Heart left ventricle (tissue), 16 donors: ENCODE measurements at regions not wholly inside any gene's neighbourhood (a gene's known extent, or its start where the extent isn't known, plus 50 kb on each side); places are given as distances from the start of the nearest gene placed in this dataset.

Experiments
- ATAC-seq, 4 donors: fragments of 200-7000 bp; cut with Tn5 transposase; one replicate each; pipeline ENCODE4 v1.9.1; 2020 to 2022; ENCODE audit warnings: moderate library complexity in 4 of 4, mild to moderate bottlenecking in 3 of 4, moderate number of reproducible peaks in 1 of 4
- DNase-seq, 5 donors: peaks; one replicate each; pipeline ENCODE4 v3.0.0-alpha.2; 2020
- H3K27ac ChIP-seq, 12 donors: fragments of 200-600 bp; sonication (generic) in 4 of 12; one replicate each; pipeline versions ENCODE4 v1.5.0 to v1.8.0; 2016 to 2022; ENCODE audit warnings: mild to moderate bottlenecking in 2 of 12
- H3K27me3 ChIP-seq, 9 donors: fragments of 200-600 bp; sonication (generic) in 2 of 9; one replicate each; pipeline versions ENCODE4 v1.5.1 to v1.8.0; 2016 to 2022; ENCODE audit warnings: mild to moderate bottlenecking in 3 of 9
- H3K36me3 ChIP-seq, 9 donors: fragments of 200-600 bp; sonication (generic) in 2 of 9; one replicate each; pipeline versions ENCODE4 v1.5.0 to v1.8.0; 2018 to 2022; ENCODE audit warnings: mild to moderate bottlenecking in 2 of 9
- H3K4me1 ChIP-seq, 12 donors: fragments of 200-600 bp; sonication (generic) in 4 of 12; one replicate each; pipeline versions ENCODE4 v1.5.0 to v1.8.0; 2016 to 2022; ENCODE audit warnings: mild to moderate bottlenecking in 3 of 12
- H3K4me3 ChIP-seq, 12 donors: fragments of 200-600 bp; sonication (generic) in 4 of 12; one replicate each; pipeline versions ENCODE4 v1.5.0 to v1.8.0; 2017 to 2022; ENCODE audit warnings: mild to moderate bottlenecking in 9 of 12, moderate library complexity in 4 of 12
- H3K9me3 ChIP-seq, 12 donors: fragments of 200-600 bp; sonication (generic) in 4 of 12; one replicate each; pipeline versions ENCODE4 v1.5.0 to v1.8.0; 2016 to 2022; ENCODE audit warnings: mild to moderate bottlenecking in 1 of 12
- POLR2A ChIP-seq, 2 donors: fragments of 450-650 bp; IDR thresholded peaks; one replicate each; pipeline ENCODE4 v1.6.1; 2017; ENCODE audit warnings: antibody characterized with exemption in 2 of 2, mild to moderate bottlenecking in 2 of 2, moderate library complexity in 2 of 2
- WGBS, 4 donors: extraction: QIAGEN DNeasy Blood & Tissue Kit in 2 of 4; methylation state at CpG; one replicate each; pipeline versions ENCODE4 v1.1.5 to v1.1.7; 2013 to 2018; 5-methylcytosine and 5-hydroxymethylcytosine counted together
- intact Hi-C, 10 donors: fragments of 100-400 bp; cut with DNase I; formaldehyde crosslinking; loops; one replicate each; pipeline versions ENCODE4 v1.11.1 to v1.14.2; 2022
- TF ChIP-seq, protein P1 (sequence below), 12 donors: fragments of 200-600 bp; sonication (generic) in 4 of 12; IDR thresholded peaks; one replicate each; pipeline versions ENCODE4 v1.5.0 to v1.8.0; 2018 to 2022; ENCODE audit warnings: antibody characterized with exemption in 12 of 12, mild to moderate bottlenecking in 5 of 12
- donor health status: ischemic (EF 13 %, LVEDD 7.1; RV severe dilation, severe dysfunction).
- donor health status: healthy with polysubstance abuse.
- donor health status: DM: no; HTN: yes; CAD: no.
- donor health status: DM: no; HTN: no; CAD: no.
- donor health status: ischemic (EF 25% LVEDD 6.9; RV normal size, moderate dysfunction).
- donor health status: ischemic (EF 25% LVEDD 5.7; RV mildly dilated, moderate dysfunction).
- donor health status: healthy.
- donor health status: DM: yes; HTN: yes; CAD: no.
- donor health status: ischemic (EF 35%, LVEDD 5.7; RV mildly dilated, moderate dysfunction).
- donor health status: nonischemic (EF 11% LVEDD 7.7; RV severe dilation, severe dysfunction).
- donor health status: DM: yes; HTN: yes; CAD: no.
- donor health status: PGD.
- donor health status: ischemic (EF 29% LVEDD 5.4; RV normal size, mild dysfunction).
- donor health status: nonischemic (EF 23%, LVEDD 6.1; RV moderate dilation, normal function).

DNA sequence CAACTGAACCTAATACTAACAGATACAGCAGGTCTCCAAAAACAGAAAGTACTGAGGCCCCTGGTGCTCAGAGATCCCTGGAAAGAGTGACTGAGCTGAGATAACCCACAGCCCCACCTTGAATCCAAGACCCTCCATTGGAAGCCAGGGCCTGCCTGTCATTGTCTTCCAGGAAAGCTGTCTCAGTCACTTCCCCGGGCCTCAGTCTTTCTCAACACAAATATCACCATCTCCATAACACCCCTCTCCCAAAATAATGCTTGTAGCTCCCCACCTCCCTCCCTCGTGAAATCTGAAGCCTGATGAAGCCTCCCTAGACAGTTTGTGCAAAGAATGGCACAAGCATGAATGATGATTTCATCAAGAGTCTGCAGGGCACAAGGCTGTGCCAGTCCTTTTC lies 138.2 kb upstream of the LRFN2 start:
- peaks cover 0 to 11% (median 1%) of the 10 kb centered on the region in 12 donors for H3K4me1 ChIP-seq
- no peak for ATAC-seq
- no peak overlapping the region for H3K4me3 ChIP-seq
- no peak for DNase-seq
- no peak overlapping the region for H3K27ac ChIP-seq
- no peaks in the 10 kb centered on the region for H3K36me3 ChIP-seq
- no peak for TF ChIP-seq POLR2A (IDR thresholded peaks at IDR 0.05)
- TF ChIP-seq, protein P1, sequence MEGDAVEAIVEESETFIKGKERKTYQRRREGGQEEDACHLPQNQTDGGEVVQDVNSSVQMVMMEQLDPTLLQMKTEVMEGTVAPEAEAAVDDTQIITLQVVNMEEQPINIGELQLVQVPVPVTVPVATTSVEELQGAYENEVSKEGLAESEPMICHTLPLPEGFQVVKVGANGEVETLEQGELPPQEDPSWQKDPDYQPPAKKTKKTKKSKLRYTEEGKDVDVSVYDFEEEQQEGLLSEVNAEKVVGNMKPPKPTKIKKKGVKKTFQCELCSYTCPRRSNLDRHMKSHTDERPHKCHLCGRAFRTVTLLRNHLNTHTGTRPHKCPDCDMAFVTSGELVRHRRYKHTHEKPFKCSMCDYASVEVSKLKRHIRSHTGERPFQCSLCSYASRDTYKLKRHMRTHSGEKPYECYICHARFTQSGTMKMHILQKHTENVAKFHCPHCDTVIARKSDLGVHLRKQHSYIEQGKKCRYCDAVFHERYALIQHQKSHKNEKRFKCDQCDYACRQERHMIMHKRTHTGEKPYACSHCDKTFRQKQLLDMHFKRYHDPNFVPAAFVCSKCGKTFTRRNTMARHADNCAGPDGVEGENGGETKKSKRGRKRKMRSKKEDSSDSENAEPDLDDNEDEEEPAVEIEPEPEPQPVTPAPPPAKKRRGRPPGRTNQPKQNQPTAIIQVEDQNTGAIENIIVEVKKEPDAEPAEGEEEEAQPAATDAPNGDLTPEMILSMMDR (IDR thresholded peaks at IDR 0.05) = no peak
- intact Hi-C loops = no loop called here
- no peaks in the 10 kb centered on the region for H3K27me3 ChIP-seq
- H3K9me3 ChIP-seq = no peaks in the 10 kb centered on the region
- 90 to 96% (median 95%) methylated on average over 2 of the region's 2 CpGs for WGBS, 4 donors

DNA sequence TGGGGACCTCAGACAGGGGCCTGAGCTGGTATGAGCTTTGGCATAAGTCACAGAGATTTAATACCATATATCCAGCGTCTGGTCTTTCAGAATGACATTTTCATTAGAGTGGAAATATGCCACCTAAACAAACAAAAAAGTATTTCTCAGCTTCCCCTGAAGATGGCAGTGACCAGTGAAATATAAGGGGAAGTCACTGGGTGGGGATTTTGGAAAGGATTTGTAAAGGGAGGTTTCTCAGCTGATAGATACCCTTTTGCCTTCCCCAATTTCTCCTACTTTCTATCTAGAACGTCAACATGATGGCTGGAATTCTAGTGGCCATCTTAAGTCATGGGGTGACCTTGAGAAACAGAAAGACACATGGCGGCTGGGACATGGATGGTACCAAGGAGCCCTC lies 137.7 kb upstream of the LRFN2 start:
- ATAC-seq (no peak), DNase-seq (no peak)
- Histone ChIP-seq H3K4me3 (no peak overlapping the region), H3K27me3 (no peaks in the 10 kb centered on the region), H3K27ac (no peak overlapping the region), H3K4me1 (peaks cover 0 to 16% (median 5%) of the 10 kb centered on the region in 12 donors), H3K9me3 (no peaks in the 10 kb centered on the region), H3K36me3 (no peaks in the 10 kb centered on the region)
- intact Hi-C loops = no loop called here
- no peak for TF ChIP-seq POLR2A (IDR thresholded peaks at IDR 0.05)
- TF ChIP-seq, protein P1 (IDR thresholded peaks at IDR 0.05) = no peak
- WGBS, 4 donors = 84 to 92% (median 86%) methylated on average over 3 of the region's 3 CpGs

DNA sequence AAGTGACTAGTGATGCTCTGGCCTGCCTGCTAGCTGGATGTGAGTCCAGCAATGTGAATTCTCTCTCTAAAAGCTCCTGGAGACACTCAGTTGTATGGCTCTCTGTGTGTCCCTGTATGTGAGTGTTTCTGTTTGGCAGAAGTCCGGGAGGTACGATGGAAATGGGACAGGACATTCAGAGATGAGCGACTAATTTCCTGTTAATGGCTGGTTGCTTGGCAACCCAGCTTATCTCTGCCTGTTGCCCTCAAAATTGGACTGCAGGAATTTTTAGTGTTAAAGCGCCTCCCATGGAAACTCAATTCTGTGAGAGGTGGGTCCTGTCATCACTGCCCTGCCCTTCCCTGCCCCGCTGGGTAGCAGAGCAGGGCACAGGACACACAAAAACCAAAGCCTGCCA lies 136.8 kb upstream of the LRFN2 start:
- WGBS, 4 donors = 47 to 64% (median 53%) methylated on average over 5 of the region's 5 CpGs

DNA sequence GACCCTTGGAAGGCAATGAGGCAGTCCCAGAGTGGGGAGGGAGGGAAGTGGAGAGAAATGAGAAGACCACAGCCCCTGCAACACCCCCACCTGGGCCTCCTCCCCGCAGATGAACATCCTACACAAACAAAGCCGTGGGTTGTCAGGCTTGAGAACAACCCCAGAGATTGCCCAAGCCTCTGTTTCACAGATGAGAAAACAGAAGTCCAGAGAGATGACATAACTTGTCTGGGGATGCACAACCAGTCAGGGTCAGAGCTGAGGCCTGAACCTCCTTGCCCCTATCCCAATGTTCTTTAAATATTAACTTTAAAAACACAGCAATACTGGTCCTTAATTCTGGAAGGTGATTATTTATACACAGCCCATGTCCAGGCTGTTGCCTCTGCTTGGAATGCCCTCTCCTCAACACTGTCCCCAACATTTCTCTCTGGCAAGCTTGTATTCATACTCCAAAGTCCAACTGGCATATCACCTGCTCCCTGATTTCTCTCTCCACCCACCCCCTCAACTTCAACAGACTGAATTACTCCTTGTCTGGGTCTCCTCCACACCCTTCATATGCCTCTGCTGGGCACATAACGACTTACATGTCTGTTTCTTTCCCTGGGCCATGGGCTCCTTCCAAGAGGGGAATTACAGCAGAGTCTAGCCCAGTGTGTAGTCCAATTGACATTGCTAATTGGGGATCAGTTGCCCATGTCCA lies 135.5 kb upstream of the LRFN2 start:
- 72 to 82% (median 78%) methylated on average over 3 of the region's 3 CpGs for WGBS, 4 donors
- peaks cover 0 to 24% (median 5%) of the 10 kb centered on the region in 12 donors for H3K4me1 ChIP-seq
- H3K9me3 ChIP-seq = no peaks in the 10 kb centered on the region
- intact Hi-C loops = no loop called here
- no peaks in the 10 kb centered on the region for H3K36me3 ChIP-seq
- H3K27ac ChIP-seq = no peak overlapping the region
- TF ChIP-seq, protein P1 (IDR thresholded peaks at IDR 0.05) = no peak
- no peak for TF ChIP-seq POLR2A (IDR thresholded peaks at IDR 0.05)
- no peaks in the 10 kb centered on the region for H3K27me3 ChIP-seq
- DNase-seq (no peak), ATAC-seq (no peak)
- no peak overlapping the region for H3K4me3 ChIP-seq

More for the DNA sequence above, 136.8 kb upstream of the LRFN2 start:
- ATAC-seq (no peak), DNase-seq (no peak)
- no peak overlapping the region for H3K27ac ChIP-seq
- no peaks in the 10 kb centered on the region for H3K27me3 ChIP-seq
- intact Hi-C loops = no loop called here
- no peaks in the 10 kb centered on the region for H3K36me3 ChIP-seq
- H3K9me3 ChIP-seq = no peaks in the 10 kb centered on the region
- TF ChIP-seq, protein P1 (IDR thresholded peaks at IDR 0.05) = no peak
- no peak for TF ChIP-seq POLR2A (IDR thresholded peaks at IDR 0.05)
- no peak overlapping the region for H3K4me3 ChIP-seq
- H3K4me1 ChIP-seq = peaks cover 0 to 24% (median 5%) of the 10 kb centered on the region in 12 donors
